ENCODE measurements at regions not wholly inside any gene's neighbourhood (a gene's known extent, or its start where the extent isn't known, plus 50 kb on each side); places are given as distances from the start of the nearest gene placed in this dataset.

DNA sequence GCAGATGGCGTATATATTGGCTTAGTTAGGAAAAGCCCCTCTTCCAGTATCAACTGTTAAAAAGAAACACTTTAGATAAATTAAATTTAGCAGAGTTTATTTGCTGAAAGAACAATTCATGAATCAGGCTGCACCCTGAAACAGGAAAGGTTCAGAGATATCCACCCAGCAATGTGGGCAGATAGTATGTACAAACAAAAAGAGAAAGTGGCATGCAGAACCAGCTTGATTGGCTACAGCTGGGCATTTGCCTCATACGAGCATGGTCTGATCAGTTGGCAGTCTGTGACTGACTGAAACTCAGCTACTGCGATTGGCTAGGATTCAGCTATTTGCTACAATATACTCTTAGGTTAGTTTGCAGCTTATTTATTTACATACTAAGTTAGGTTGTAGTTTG lies 98.2 kb downstream of the ZC3H11B start:
- TF ChIP-seq, protein P1, sequence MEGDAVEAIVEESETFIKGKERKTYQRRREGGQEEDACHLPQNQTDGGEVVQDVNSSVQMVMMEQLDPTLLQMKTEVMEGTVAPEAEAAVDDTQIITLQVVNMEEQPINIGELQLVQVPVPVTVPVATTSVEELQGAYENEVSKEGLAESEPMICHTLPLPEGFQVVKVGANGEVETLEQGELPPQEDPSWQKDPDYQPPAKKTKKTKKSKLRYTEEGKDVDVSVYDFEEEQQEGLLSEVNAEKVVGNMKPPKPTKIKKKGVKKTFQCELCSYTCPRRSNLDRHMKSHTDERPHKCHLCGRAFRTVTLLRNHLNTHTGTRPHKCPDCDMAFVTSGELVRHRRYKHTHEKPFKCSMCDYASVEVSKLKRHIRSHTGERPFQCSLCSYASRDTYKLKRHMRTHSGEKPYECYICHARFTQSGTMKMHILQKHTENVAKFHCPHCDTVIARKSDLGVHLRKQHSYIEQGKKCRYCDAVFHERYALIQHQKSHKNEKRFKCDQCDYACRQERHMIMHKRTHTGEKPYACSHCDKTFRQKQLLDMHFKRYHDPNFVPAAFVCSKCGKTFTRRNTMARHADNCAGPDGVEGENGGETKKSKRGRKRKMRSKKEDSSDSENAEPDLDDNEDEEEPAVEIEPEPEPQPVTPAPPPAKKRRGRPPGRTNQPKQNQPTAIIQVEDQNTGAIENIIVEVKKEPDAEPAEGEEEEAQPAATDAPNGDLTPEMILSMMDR (IDR thresholded peaks at IDR 0.05 in 4 of 5, conservative IDR thresholded peaks at IDR 0.05 in 1 of 5): no peak
- TF ChIP-seq POLR2A (IDR thresholded peaks at IDR 0.05): no peak
